HepG2 (cell line): ENCODE measurements at regions not wholly inside any gene's neighbourhood (a gene's known extent, or its start where the extent isn't known, plus 50 kb on each side); places are given as distances from the start of the nearest gene placed in this dataset.

Experiments used
- ATAC-seq: fragments of 200-7000 bp; cut with Tn5 transposase; 3 replicates; pipeline ENCODE4 v1.9.1; 2020; ENCODE audit warnings: mild to moderate bottlenecking, moderate library complexity
- BruUV-seq: library from RNA; stranded (reverse); fragments of 400-500 nt; replicated peaks from 2 replicates; lab custom pipeline; 2021; lab: Mats Ljungman, UMichigan
- CTCF ChIA-PET: fragments of 300-600 bp; formaldehyde crosslinking; extraction: SDS; loops from one replicate; lab custom pipeline; 2021; ENCODE audit warnings: low total read pairs, inconsistent platforms, low intra/inter-chr PET ratio; lab: Yijun Ruan, JAX
- POLR2A ChIA-PET: fragments of 350-600 bp; sonication (Branson Sonifier 250); formaldehyde crosslinking; loops from one replicate; lab custom pipeline; 2020; ENCODE audit warnings: antibody characterized with exemption, inconsistent platforms; lab: Yijun Ruan, JAX
- DNase-seq: peaks from one replicate; pipeline ENCODE4 v3.0.0-alpha.2; 2015; ENCODE audit warnings: low spot score
- FAIRE-seq: peaks from 3 replicates; lab custom pipeline; 2011; peaks lifted over from hg19 to GRCh38; lab: Jason Lieb, UNC
- H2AFZ ChIP-seq: one replicate; pipeline ENCODE4 v1.6.1; 2011; ENCODE audit warnings: low read length, inconsistent platforms
- H3K27ac ChIP-seq: fragments of 300-600 bp; 3 replicates; pipeline ENCODE4 v1.8.0; 2011; ENCODE audit warnings: mixed run types, mild to moderate bottlenecking, mixed read lengths, low read length, inconsistent platforms; ENCODE audit not compliant: insufficient read depth; ENCODE audit errors: extremely low read length
- H3K27me3 ChIP-seq, 2 experiments: fragments of 200-600 bp in 1 of 2; 2 replicates in 1 of 2; 3 replicates in 1 of 2; pipeline versions ENCODE4 v1.6.0 to v1.8.0; 2011; ENCODE audit warnings: low read length in 2 of 2, mild to moderate bottlenecking in 2 of 2, moderate library complexity in 2 of 2, inconsistent platforms in 1 of 2; ENCODE audit not compliant: insufficient read depth in 2 of 2, control insufficient read depth in 1 of 2
- H3K36me3 ChIP-seq, 2 experiments: fragments of 200-600 bp in 1 of 2; replicated peaks in 1 of 2; 2 replicates in 1 of 2; 3 replicates in 1 of 2; pipeline versions ENCODE4 v1.5.1 to v1.8.0; 2011; ENCODE audit warnings: low read length in 2 of 2, inconsistent platforms in 1 of 2; ENCODE audit not compliant: insufficient read depth in 2 of 2, control insufficient read depth in 1 of 2
- H3K4me1 ChIP-seq: 2 replicates; pipeline ENCODE4 v1.5.1; 2012; ENCODE audit warnings: low read length, inconsistent platforms; ENCODE audit not compliant: insufficient read depth
- H3K4me2 ChIP-seq: 2 replicates; pipeline ENCODE4 v1.6.0; 2011; ENCODE audit warnings: low read depth, low read length, inconsistent platforms
- H3K4me3 ChIP-seq, 3 experiments: fragments of 200-600 bp in 1 of 3; sonication (generic), shearing (Covaris generic) in 1 of 3; replicated peaks in 1 of 3; 2 replicates each; pipeline ENCODE4 v1.5.1; 2011 to 2016; ENCODE audit warnings: low read length in 3 of 3, inconsistent platforms in 2 of 3, low read depth in 2 of 3, mild to moderate bottlenecking in 2 of 3, control low read depth in 1 of 3, mixed read lengths in 1 of 3; ENCODE audit not compliant: insufficient read depth in 1 of 3
- H3K79me2 ChIP-seq: one replicate; pipeline ENCODE4 v1.6.1; 2011; ENCODE audit warnings: low read length, inconsistent platforms; ENCODE audit not compliant: insufficient read depth
- H3K9ac ChIP-seq: 2 replicates; pipeline ENCODE4 v1.6.0; 2011; ENCODE audit warnings: mild to moderate bottlenecking, low read depth, low read length, inconsistent platforms; ENCODE audit not compliant: insufficient read depth
- H3K9me3 ChIP-seq: 2 replicates; pipeline ENCODE4 v1.5.1; 2012; ENCODE audit warnings: mild to moderate bottlenecking, low read length
- H4K20me1 ChIP-seq: 2 replicates; pipeline ENCODE4 v1.6.0; 2011; ENCODE audit warnings: inconsistent platforms, mild to moderate bottlenecking, low read length, moderate library complexity; ENCODE audit not compliant: insufficient read depth
- NFIC ChIP-seq: IDR thresholded peaks from 2 replicates; pipeline ENCODE4 v1.6.1; 2012; ENCODE audit warnings: mild to moderate bottlenecking, low read length, inconsistent platforms
- PRPF4 ChIP-seq: fragments of 200-400 bp; formaldehyde crosslinking; IDR thresholded peaks from 2 replicates; pipeline ENCODE4 v1.6.1; 2016; ENCODE audit warnings: low read length, low read depth; ENCODE audit not compliant: poor library complexity, severe bottlenecking
- PTBP1 ChIP-seq: fragments of 200-400 bp; formaldehyde crosslinking; IDR thresholded peaks from 2 replicates; pipeline ENCODE4 v1.6.1; 2018; ENCODE audit warnings: low read length, low read depth; ENCODE audit not compliant: poor library complexity, severe bottlenecking
- ZKSCAN5 ChIP-seq: sonication (generic); formaldehyde crosslinking; IDR thresholded peaks from 2 replicates; pipeline ENCODE4 v1.5.1; 2020; ENCODE audit warnings: mild to moderate bottlenecking, missing genetic modification reagents
- WGBS: methylation state at CpG from one replicate; pipeline ENCODE4 v1.1.6; 2017; ENCODE audit warnings: low lambda C conversion rate; 5-methylcytosine and 5-hydroxymethylcytosine counted together
- in situ Hi-C: cut with HindIII; loops from 2 replicates; pipeline ENCODE4 v1.10.0; 2017; ENCODE audit warnings: low pct_unique_long_range_greater_than_20kb; ENCODE audit not compliant: extremely low pct_ligation_motif_present
- intact Hi-C: fragments of 100-400 bp; cut with micrococcal nuclease; formaldehyde crosslinking; loops from one replicate; pipeline ENCODE4 v1.10.0; 2022; ENCODE audit not compliant: unreplicated experiment
- TF ChIP-seq, protein P1 (sequence below): sonication (generic); formaldehyde crosslinking; IDR thresholded peaks from 2 replicates; pipeline ENCODE4 v1.4.0; 2020; ENCODE audit warnings: missing genetic modification reagents
- TF ChIP-seq, protein P2 (sequence below): sonication (generic); formaldehyde crosslinking; conservative IDR thresholded peaks from 2 replicates; pipeline ENCODE4 v1.8.0; 2022; ENCODE audit warnings: missing genetic modification reagents

DNA sequence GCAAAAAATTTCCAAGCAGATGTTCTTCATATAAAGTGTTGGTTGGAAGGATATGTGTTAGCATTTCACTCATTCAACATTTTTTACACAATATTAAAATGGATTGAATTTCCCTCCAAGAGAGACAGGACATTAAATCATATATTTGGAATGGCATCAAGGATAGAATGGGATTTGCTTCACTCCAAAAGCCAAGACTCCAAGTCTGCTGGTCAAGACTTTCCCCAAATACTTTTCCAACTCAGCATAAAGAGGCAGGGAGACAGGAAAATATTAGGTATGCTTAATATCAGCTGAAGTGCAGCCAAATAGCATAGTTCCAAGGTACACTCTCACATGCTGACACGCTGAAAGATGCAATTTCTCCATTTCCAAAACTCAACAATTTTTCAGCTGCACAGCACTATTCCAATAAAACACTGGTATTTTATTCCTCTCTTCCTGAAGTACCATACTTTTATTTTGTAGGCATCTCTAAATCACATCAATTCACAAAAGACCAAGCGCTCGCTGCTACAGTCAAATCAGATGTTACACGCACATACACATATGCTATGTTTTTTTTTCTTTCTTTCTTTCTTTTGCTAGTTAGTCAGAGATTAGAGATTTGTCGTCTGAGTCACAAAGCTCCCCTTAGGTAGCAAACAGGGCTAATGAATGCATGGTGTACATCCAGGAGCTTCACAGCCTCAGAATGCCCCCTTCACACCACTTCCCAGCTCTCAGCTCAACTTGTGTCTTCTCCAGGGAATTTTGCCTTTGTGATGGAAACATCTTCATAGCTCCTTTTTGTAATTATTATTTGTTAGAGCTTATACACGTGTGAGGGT, 1033.8 kb upstream of the AUTS2 start:
- CTCF ChIA-PET = no interaction called here
- BruUV-seq = no TSS peak

More for the DNA sequence above, 1033.8 kb upstream of the AUTS2 start:
- TF ChIP-seq NFIC (no peak), PTBP1 (no peak), PRPF4 (no peak), ZKSCAN5 (CRISPR knock-in tag) (no peak)
- TF ChIP-seq, protein P1, sequence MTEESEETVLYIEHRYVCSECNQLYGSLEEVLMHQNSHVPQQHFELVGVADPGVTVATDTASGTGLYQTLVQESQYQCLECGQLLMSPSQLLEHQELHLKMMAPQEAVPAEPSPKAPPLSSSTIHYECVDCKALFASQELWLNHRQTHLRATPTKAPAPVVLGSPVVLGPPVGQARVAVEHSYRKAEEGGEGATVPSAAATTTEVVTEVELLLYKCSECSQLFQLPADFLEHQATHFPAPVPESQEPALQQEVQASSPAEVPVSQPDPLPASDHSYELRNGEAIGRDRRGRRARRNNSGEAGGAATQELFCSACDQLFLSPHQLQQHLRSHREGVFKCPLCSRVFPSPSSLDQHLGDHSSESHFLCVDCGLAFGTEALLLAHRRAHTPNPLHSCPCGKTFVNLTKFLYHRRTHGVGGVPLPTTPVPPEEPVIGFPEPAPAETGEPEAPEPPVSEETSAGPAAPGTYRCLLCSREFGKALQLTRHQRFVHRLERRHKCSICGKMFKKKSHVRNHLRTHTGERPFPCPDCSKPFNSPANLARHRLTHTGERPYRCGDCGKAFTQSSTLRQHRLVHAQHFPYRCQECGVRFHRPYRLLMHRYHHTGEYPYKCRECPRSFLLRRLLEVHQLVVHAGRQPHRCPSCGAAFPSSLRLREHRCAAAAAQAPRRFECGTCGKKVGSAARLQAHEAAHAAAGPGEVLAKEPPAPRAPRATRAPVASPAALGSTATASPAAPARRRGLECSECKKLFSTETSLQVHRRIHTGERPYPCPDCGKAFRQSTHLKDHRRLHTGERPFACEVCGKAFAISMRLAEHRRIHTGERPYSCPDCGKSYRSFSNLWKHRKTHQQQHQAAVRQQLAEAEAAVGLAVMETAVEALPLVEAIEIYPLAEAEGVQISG (CRISPR knock-in tag) = no peak
- TF ChIP-seq, protein P2, sequence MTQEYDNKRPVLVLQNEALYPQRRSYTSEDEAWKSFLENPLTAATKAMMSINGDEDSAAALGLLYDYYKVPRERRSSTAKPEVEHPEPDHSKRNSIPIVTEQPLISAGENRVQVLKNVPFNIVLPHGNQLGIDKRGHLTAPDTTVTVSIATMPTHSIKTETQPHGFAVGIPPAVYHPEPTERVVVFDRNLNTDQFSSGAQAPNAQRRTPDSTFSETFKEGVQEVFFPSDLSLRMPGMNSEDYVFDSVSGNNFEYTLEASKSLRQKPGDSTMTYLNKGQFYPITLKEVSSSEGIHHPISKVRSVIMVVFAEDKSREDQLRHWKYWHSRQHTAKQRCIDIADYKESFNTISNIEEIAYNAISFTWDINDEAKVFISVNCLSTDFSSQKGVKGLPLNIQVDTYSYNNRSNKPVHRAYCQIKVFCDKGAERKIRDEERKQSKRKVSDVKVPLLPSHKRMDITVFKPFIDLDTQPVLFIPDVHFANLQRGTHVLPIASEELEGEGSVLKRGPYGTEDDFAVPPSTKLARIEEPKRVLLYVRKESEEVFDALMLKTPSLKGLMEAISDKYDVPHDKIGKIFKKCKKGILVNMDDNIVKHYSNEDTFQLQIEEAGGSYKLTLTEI (CRISPR knock-in tag) = no peak
- TF ChIP-seq, all 625 proteins: peak for 0
- intact Hi-C loops = no loop called here
- Histone ChIP-seq H3K4me2 (no peak overlapping the region), H3K36me3 (no peaks in the 10 kb centered on the region), H3K4me3 (no peak overlapping the region), H3K27me3 (no peaks in the 10 kb centered on the region), H3K9ac (no peak overlapping the region), H3K9me3 (peaks cover 19% of the 10 kb centered on the region; the same call in 1 of the 2 replicates), H4K20me1 (no peaks in the 10 kb centered on the region), H3K4me1 (no peaks in the 10 kb centered on the region), H2AFZ (no peak overlapping the region), H3K79me2 (no peaks in the 10 kb centered on the region), H3K27ac (no peak overlapping the region)
- in situ Hi-C loops = no loop called here
- FAIRE-seq (no peak), ATAC-seq (no peak), DNase-seq (no peak)
- POLR2A ChIA-PET = no interaction called here
- WGBS = 16% methylated on average over 6 of the region's 6 CpGs
